Amygdala (tissue), 56 donors: ENCODE measurements at regions not wholly inside any gene's neighbourhood (a gene's known extent, or its start where the extent isn't known, plus 50 kb on each side); places are given as distances from the start of the nearest gene placed in this dataset.

ENCODE experiments used
- DNase-seq, 56 donors: peaks; one replicate each; lab custom pipeline; 2025; lab: John Stamatoyannopoulos, UW

GRCh38 chr13:89610331-89610730, 1737.2 kb upstream of the MIR17HG start:
- DNase-seq: no peak

GRCh38 chr13:89610881-89611280, 1736.6 kb upstream of the MIR17HG start:
- DNase-seq: no peak

GRCh38 chr13:89627996-89628395, 1719.5 kb upstream of the MIR17HG start:
- DNase-seq: no peak

GRCh38 chr13:89628567-89628966, 1718.9 kb upstream of the MIR17HG start:
- no peak for DNase-seq

GRCh38 chr13:89650226-89650625, 1697.3 kb upstream of the MIR17HG start:
- no peak for DNase-seq

- no peak for DNase-seq
Observed at GRCh38 chr13:89660752-89661151, 1686.7 kb upstream of the MIR17HG start.

- no peak for DNase-seq
Observed at GRCh38 chr13:89673789-89674311, 1673.6 kb upstream of the MIR17HG start.

GRCh38 chr13:89678466-89679121, 1668.9 kb upstream of the MIR17HG start:
- no peak for DNase-seq

- no peak for DNase-seq
Observed at GRCh38 chr13:89684896-89685295, 1662.6 kb upstream of the MIR17HG start.

- no peak for DNase-seq
Observed at GRCh38 chr13:89686171-89686570, 1661.3 kb upstream of the MIR17HG start.

- no peak for DNase-seq
Observed at GRCh38 chr13:89687066-89687465, 1660.4 kb upstream of the MIR17HG start.

GRCh38 chr13:89688918-89689317, 1658.6 kb upstream of the MIR17HG start:
- DNase-seq: peak in 51 of 56 donors; percentile 3 to 88 (median 50)

GRCh38 chr13:89694451-89694850, 1653.0 kb upstream of the MIR17HG start:
- DNase-seq: no peak

GRCh38 chr13:89695343-89696257, 1651.9 kb upstream of the MIR17HG start:
- peak in 17 of 56 donors; percentile 0 to 48 (median 5) for DNase-seq

- DNase-seq: no peak
Observed at GRCh38 chr13:89701913-89702312, 1645.6 kb upstream of the MIR17HG start.

GRCh38 chr13:89704040-89704439, 1643.4 kb upstream of the MIR17HG start:
- DNase-seq: no peak

GRCh38 chr13:89708013-89708412, 1639.5 kb upstream of the MIR17HG start:
- no peak for DNase-seq

- DNase-seq: no peak
Observed at GRCh38 chr13:89721216-89721615, 1626.3 kb upstream of the MIR17HG start.

GRCh38 chr13:89726690-89727435, 1620.6 kb upstream of the MIR17HG start:
- no peak for DNase-seq

- DNase-seq: no peak
Observed at GRCh38 chr13:89733829-89734228, 1613.7 kb upstream of the MIR17HG start.

GRCh38 chr13:89737051-89737450, 1610.4 kb upstream of the MIR17HG start:
- DNase-seq: no peak
